Activated naive CD4-positive, alpha-beta T cell treated with anti-CD3 and anti-CD28 coated beads for 36 hours (primary cell): ENCODE measurements at regions not wholly inside any gene's neighbourhood (a gene's known extent, or its start where the extent isn't known, plus 50 kb on each side); places are given as distances from the start of the nearest gene placed in this dataset.

ENCODE experiments used
- CTCF ChIA-PET: fragments of 350-600 bp; sonication (Branson Sonifier 250); formaldehyde crosslinking; loops from one replicate; lab custom pipeline; 2021; ENCODE audit warnings: antibody characterized with exemption; lab: Charles Lee
- DNase-seq: peaks from one replicate; pipeline ENCODE4 v3.0.0-alpha.2; 2020
- H3K27ac Mint-ChIP-seq: one replicate; pipeline ENCODE4 v1.8.0; 2021; ENCODE audit warnings: mild to moderate bottlenecking, mixed read lengths
- H3K27me3 Mint-ChIP-seq: one replicate; pipeline ENCODE4 v1.8.0; 2021; ENCODE audit warnings: low read depth, mixed read lengths
- H3K36me3 Mint-ChIP-seq: one replicate; pipeline ENCODE4 v1.8.0; 2021; ENCODE audit warnings: low read depth, mixed read lengths
- H3K4me1 Mint-ChIP-seq: one replicate; pipeline ENCODE4 v1.8.0; 2021; ENCODE audit warnings: low read depth, mixed read lengths
- H3K4me3 Mint-ChIP-seq: one replicate; pipeline ENCODE4 v1.8.0; 2021; ENCODE audit warnings: mild to moderate bottlenecking, moderate library complexity, mixed read lengths
- H3K9me3 Mint-ChIP-seq: one replicate; pipeline ENCODE4 v1.8.0; 2021; ENCODE audit warnings: mixed read lengths
- intact Hi-C: fragments of 100-400 bp; cut with micrococcal nuclease; formaldehyde crosslinking; loops from one replicate; pipeline ENCODE4 v1.15.1; 2023

DNA sequence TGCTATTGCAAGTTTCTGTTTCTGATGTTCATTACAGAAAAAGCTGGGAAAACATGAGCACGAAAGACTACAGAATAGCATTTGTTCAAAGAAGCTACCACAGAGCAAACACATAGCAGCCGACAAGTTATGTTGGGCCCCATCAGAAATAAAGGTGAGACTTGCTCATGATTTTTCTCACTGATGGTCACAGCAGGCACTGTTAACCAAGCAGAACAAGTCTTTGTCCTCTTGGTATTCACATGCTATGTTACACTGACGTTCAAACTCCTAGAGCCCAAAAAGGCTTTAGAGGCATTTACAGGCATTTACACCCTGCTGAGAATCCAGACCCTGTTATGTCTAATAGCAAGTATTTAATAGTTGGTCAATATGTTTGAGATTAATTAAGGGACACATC lies 235.0 kb upstream of the HNMT start:
- H3K4me3 Mint-ChIP-seq, result no peak overlapping the region
- no peaks in the 10 kb centered on the region for H3K36me3 Mint-ChIP-seq
- DNase-seq, result no peak
- no peaks in the 10 kb centered on the region for H3K27me3 Mint-ChIP-seq
- intact Hi-C loops, result no loop called here
- no peaks in the 10 kb centered on the region for H3K4me1 Mint-ChIP-seq
- H3K9me3 Mint-ChIP-seq, result peaks cover 8% of the 10 kb centered on the region
- no peak overlapping the region for H3K27ac Mint-ChIP-seq
- CTCF ChIA-PET, result no interaction called here

DNA sequence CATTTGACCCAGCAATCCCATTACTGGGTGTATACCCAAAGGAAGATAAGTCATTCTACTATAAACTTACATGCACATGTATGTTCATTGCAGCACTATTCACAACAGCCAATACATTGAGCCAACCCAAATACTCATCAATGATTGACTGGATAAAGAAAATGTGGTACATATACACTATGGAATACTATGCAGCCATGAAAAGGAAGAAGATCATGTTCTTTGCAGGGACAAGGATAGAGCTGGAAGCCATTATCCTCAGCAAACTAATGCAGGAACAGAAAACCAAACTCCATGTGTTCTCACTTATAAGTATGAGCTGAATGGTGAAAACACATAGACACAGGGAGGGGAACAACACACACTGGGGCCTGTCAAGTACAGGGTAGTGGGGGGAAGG lies 226.7 kb upstream of the HNMT start:
- Mint-ChIP-seq H3K4me3 (no peak overlapping the region), H3K9me3 (peaks cover 8% of the 10 kb centered on the region), H3K4me1 (no peaks in the 10 kb centered on the region), H3K27me3 (peaks cover 3% of the 10 kb centered on the region), H3K27ac (no peak overlapping the region), H3K36me3 (no peaks in the 10 kb centered on the region)
- CTCF ChIA-PET, result no interaction called here
- intact Hi-C loops, result no loop called here
- DNase-seq, result no peak

DNA sequence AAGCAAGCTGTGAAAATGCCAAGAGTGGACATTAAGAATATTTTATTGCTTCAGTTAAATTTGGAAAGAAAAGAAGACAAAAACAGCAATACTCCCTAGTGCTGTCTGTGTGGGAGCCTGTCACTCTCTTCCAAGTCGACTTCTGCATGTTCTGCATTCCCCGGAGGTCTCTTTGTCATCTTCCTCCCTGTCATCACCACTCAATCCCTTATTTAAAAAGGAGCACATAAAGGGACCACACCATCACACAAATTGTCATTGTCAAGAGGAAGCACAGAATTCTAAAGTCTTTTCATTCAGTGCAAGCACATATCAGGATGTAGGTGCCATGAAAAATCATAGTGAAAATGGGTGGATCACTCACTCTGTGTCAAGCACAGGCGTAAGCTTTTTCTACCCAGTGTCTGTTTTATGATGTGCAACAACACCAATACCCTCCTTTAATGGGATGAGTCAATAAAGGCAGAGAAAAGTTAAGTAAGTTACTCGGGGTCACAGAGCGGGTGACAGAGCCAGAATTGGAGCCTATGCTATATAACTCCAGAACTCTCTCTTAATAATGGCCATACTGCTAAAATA lies 222.4 kb upstream of the HNMT start:
- no peak for DNase-seq
- H3K4me3 Mint-ChIP-seq, result no peak overlapping the region
- no peaks in the 10 kb centered on the region for H3K36me3 Mint-ChIP-seq
- no peaks in the 10 kb centered on the region for H3K4me1 Mint-ChIP-seq
- peaks cover 7% of the 10 kb centered on the region for H3K9me3 Mint-ChIP-seq
- intact Hi-C loops, result no loop called here
- CTCF ChIA-PET, result no interaction called here
- peaks cover 3% of the 10 kb centered on the region for H3K27me3 Mint-ChIP-seq
- no peak overlapping the region for H3K27ac Mint-ChIP-seq

DNA sequence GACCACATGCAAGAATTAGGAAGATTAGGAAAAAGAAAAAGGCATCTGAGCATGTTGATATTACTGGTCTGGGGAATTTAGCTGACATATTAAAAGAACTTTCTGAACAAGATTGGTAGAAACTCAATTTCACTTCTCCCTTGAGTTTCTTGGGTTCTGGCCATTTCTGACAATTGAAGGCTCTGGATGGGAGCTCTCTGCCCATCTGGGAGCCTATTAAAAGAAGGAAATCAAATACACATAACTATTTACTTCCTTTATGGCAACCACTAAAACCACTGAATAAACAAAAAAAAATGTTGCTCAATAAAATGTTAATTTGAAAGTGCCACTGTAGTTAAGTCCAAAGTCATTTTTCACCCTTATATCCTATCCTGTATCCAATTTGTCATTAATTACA lies 216.8 kb upstream of the HNMT start:
- CTCF ChIA-PET, result no interaction called here
- Mint-ChIP-seq H3K9me3 (no peaks in the 10 kb centered on the region), H3K36me3 (no peaks in the 10 kb centered on the region), H3K27ac (no peak overlapping the region), H3K4me1 (no peaks in the 10 kb centered on the region), H3K4me3 (no peak overlapping the region), H3K27me3 (peaks cover 2% of the 10 kb centered on the region)
- DNase-seq, result no peak
- intact Hi-C loops, result no loop called here

DNA sequence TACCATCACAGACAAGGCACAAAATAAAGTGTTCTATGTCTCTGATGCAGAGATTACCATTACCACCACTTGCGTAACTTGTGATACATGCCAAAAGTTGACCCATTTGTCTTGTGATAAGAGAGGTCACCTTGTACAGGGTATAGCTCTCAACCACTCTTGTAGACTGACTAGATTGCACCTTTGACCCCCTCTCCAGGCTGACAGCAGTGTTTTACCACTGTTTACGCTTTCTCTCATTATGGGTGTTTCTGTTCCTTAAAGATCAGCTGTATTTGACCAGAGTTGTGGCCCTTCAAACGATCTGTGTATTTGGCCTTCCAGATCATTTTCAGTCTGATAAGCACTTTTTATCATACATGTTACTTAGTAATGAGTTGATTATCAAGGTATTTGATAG lies 215.7 kb upstream of the HNMT start:
- H3K36me3 Mint-ChIP-seq, result no peaks in the 10 kb centered on the region
- H3K4me1 Mint-ChIP-seq, result no peaks in the 10 kb centered on the region
- CTCF ChIA-PET, result no interaction called here
- H3K9me3 Mint-ChIP-seq, result no peaks in the 10 kb centered on the region
- no peak for DNase-seq
- no peak overlapping the region for H3K27ac Mint-ChIP-seq
- peaks cover 2% of the 10 kb centered on the region for H3K27me3 Mint-ChIP-seq
- intact Hi-C loops, result no loop called here
- no peak overlapping the region for H3K4me3 Mint-ChIP-seq

DNA sequence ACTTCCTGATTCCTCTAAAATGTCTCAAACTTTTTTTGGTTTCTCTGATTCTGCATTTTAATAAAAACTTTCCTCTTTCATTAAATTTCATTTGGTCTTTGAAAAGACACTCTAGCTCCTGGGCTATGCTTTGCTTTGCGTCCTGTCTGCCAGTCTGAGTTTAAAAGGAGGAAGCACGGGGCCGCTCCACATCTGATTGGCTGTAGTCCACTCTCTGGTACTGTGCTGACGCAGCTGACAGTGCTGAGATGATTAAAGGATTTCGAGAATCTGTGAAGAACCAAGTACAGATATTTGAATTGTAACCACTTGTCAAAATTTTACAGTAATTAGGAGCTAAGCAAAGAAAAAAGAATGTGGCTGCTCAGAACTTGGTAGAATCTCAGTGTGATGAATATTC lies 199.6 kb upstream of the HNMT start:
- CTCF ChIA-PET, result no interaction called here
- Mint-ChIP-seq H3K4me3 (no peak overlapping the region), H3K27ac (no peak overlapping the region), H3K4me1 (no peaks in the 10 kb centered on the region), H3K27me3 (no peaks in the 10 kb centered on the region), H3K9me3 (peaks cover 3% of the 10 kb centered on the region), H3K36me3 (no peaks in the 10 kb centered on the region)
- no peak for DNase-seq
- intact Hi-C loops, result no loop called here

DNA sequence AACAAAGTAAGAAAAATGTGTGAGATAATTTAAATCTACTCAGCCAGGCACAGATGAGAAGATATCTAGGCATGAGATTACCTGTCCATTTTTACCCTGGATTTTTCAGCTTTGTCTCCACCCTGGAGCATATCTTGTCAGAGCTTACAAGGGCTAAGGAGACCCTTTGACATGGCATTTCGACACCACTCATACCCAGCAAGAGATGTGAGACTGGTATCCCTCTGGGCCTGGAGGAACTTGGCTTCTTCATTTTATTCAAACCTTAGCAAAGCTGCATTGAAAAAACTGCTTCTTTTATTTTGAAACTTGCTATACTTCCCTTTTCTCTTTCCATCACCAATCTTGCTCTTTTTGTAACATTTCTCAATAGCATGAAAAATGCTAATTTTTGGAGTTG lies 194.9 kb upstream of the HNMT start:
- Mint-ChIP-seq H3K36me3 (no peaks in the 10 kb centered on the region), H3K4me1 (no peaks in the 10 kb centered on the region), H3K9me3 (no peaks in the 10 kb centered on the region), H3K4me3 (no peak overlapping the region), H3K27me3 (no peaks in the 10 kb centered on the region), H3K27ac (no peak overlapping the region)
- no peak for DNase-seq
- intact Hi-C loops, result no loop called here
- CTCF ChIA-PET, result no interaction called here

DNA sequence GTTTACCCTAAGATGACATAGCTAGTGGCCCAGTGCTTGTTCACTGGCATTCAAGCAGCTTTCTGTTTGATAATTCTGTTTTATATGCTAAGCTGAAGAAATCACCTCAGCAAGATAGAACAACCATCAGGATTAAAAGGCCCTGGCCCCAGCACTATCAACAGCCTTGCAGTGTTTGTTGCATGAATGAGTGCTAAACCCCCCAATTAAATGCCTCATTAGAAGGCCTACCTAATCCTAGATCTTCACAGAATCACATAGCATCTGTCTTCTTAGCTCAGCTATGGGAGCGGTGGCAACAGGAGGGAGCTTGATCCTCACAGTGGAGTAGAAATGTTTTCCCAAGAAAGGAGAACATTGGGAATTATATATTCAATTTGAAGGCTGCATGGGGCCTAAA lies 194.1 kb upstream of the HNMT start:
- no peak for DNase-seq
- intact Hi-C loops, result no loop called here
- H3K36me3 Mint-ChIP-seq, result no peaks in the 10 kb centered on the region
- H3K27me3 Mint-ChIP-seq, result no peaks in the 10 kb centered on the region
- H3K27ac Mint-ChIP-seq, result no peak overlapping the region
- no peak overlapping the region for H3K4me3 Mint-ChIP-seq
- CTCF ChIA-PET, result no interaction called here
- H3K9me3 Mint-ChIP-seq, result no peaks in the 10 kb centered on the region
- no peaks in the 10 kb centered on the region for H3K4me1 Mint-ChIP-seq

DNA sequence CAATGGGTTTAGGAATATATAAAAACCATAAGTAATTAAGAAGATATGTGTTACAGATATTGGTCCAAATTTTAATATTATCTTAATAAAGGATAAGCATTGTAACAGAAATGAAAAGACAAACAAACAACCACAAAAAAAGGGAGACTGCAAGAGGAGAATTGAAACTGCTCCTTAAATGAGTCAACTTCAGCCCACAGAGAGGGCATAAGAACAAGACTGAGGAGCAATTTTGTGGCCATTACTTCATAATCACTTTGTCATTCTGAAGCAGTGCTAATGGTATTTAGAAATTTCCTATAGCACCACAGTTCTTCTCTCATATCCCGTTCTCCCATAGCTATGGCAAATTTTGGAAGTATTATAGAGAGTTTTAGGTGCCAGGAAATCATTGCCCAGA lies 193.2 kb upstream of the HNMT start:
- no peak overlapping the region for H3K27ac Mint-ChIP-seq
- H3K27me3 Mint-ChIP-seq, result no peaks in the 10 kb centered on the region
- CTCF ChIA-PET, result no interaction called here
- H3K36me3 Mint-ChIP-seq, result no peaks in the 10 kb centered on the region
- intact Hi-C loops, result no loop called here
- no peak for DNase-seq
- H3K4me3 Mint-ChIP-seq, result no peak overlapping the region
- H3K4me1 Mint-ChIP-seq, result no peaks in the 10 kb centered on the region
- H3K9me3 Mint-ChIP-seq, result no peaks in the 10 kb centered on the region

DNA sequence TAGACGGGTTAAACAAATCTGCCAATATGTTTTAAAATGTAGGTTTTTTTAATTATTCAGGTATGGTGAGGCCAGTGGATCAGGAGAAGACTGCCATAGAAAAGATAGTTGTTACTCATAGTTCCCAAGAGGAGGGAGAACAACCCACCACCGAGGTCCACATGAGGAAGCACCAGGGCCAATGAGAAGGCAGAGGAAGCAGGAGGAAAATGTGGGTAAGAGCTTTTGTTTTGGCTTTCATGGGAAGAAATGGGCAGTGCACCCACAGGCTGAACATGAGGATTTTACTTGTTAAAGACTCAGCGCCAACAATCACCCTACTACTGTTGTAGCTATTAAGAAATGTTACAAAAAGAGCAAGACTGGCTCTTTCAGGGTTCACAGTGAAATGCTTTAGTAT lies 191.8 kb upstream of the HNMT start:
- no peaks in the 10 kb centered on the region for H3K9me3 Mint-ChIP-seq
- no peaks in the 10 kb centered on the region for H3K27me3 Mint-ChIP-seq
- H3K27ac Mint-ChIP-seq, result no peak overlapping the region
- no peak for DNase-seq
- no peaks in the 10 kb centered on the region for H3K4me1 Mint-ChIP-seq
- no peak overlapping the region for H3K4me3 Mint-ChIP-seq
- intact Hi-C loops, result no loop called here
- H3K36me3 Mint-ChIP-seq, result no peaks in the 10 kb centered on the region
- CTCF ChIA-PET, result no interaction called here

DNA sequence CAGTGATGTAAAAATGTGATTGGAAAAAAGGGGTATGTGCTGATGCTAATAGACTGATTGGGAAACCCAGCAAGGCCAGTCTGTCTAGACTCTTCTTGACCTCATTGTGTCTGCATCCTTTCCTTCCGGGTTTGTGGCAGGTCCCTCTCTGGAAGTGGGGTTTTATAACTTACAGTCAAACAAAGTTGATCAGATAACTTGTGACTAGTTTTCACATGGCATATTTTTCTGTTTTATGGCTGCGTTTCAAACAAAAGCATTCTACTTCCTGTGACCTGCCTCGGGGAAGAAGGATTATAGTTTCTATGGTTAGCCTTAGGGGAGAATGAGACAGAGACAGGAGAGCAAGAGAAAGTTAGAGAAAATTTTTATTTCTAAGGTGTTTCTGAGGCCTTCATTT lies 188.7 kb upstream of the HNMT start:
- no peaks in the 10 kb centered on the region for H3K9me3 Mint-ChIP-seq

DNA sequence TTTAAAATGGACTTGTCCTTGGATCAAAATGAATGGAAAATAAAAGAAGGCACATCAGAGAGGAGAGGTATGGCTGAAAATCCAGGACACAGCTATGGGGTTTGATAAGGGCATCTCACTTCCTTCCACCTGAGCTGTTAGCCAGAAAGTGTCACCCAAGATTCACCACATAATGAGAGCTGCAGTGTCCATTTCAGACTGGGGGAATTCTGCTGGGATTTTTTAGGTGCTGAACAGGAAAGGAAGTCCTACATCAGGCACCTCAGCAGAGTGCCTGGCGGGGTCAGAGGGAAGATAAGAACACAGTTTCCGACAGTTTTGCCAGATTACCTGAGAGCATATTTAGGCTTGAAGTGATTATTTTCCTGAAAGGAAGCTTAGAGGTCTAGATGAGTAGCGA lies 187.6 kb upstream of the HNMT start:
- Mint-ChIP-seq H3K9me3 (no peaks in the 10 kb centered on the region), H3K4me1 (no peaks in the 10 kb centered on the region), H3K27me3 (no peaks in the 10 kb centered on the region), H3K4me3 (no peak overlapping the region), H3K27ac (no peak overlapping the region), H3K36me3 (no peaks in the 10 kb centered on the region)
- no peak for DNase-seq
- intact Hi-C loops, result no loop called here
- CTCF ChIA-PET, result no interaction called here

More for the DNA sequence above, 188.7 kb upstream of the HNMT start:
- Mint-ChIP-seq H3K4me1 (no peaks in the 10 kb centered on the region), H3K27ac (no peak overlapping the region), H3K27me3 (no peaks in the 10 kb centered on the region), H3K36me3 (no peaks in the 10 kb centered on the region), H3K4me3 (no peak overlapping the region)
- no peak for DNase-seq
- CTCF ChIA-PET, result no interaction called here
- intact Hi-C loops, result no loop called here

DNA sequence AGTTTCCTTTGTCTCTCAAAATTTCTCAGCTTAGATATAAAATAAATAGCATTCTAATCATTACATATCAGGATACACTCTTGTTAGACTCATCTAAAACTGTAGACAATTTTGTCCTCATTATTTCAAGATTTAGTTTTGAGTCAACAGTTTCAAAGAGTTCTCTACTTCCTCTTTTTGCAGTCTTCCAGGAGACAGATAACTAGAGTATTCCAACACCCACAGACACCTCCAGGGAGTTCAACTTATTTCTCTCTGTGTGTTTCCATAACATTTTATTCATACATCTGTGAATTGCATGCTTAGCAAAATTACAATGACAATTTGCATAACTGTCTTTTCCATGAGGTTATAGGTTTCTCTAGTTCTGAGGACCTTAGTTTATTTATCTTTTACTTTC lies 166.6 kb upstream of the HNMT start:
- DNase-seq, result no peak
- no peak overlapping the region for H3K27ac Mint-ChIP-seq
- peaks cover 1% of the 10 kb centered on the region for H3K36me3 Mint-ChIP-seq
- no peaks in the 10 kb centered on the region for H3K4me1 Mint-ChIP-seq
- CTCF ChIA-PET, result no interaction called here
- intact Hi-C loops, result no loop called here
- H3K9me3 Mint-ChIP-seq, result peaks cover 4% of the 10 kb centered on the region
- peaks cover 6% of the 10 kb centered on the region for H3K27me3 Mint-ChIP-seq
- no peak overlapping the region for H3K4me3 Mint-ChIP-seq

DNA sequence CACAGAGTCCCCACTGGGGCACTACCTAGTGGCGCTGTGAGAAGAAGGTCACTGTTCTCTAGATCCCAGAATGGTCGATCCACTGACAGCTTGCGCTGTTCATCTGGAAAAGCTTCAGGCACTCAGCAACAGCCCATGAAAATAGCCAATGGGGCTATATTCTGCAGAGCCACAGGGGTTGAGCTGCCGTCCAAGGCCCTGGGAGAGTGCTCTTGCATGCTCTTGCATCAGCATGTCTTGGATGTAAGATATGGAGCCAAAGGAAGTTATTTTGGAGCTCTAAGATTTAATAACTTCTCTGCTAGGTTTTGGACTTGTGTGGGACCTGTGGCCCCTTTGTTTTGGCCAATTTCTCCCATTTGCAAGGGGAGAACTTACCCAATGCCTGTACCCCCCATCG lies 164.7 kb upstream of the HNMT start:
- intact Hi-C loops, result no loop called here

More for the DNA sequence above, 164.7 kb upstream of the HNMT start:
- H3K36me3 Mint-ChIP-seq, result peaks cover 1% of the 10 kb centered on the region
- CTCF ChIA-PET, result no interaction called here
- DNase-seq, result no peak
- H3K4me1 Mint-ChIP-seq, result no peaks in the 10 kb centered on the region
- H3K9me3 Mint-ChIP-seq, result peaks cover 4% of the 10 kb centered on the region
- peaks cover 6% of the 10 kb centered on the region for H3K27me3 Mint-ChIP-seq
- H3K4me3 Mint-ChIP-seq, result no peak overlapping the region
- H3K27ac Mint-ChIP-seq, result no peak overlapping the region
